ENCODE measurements at regions not wholly inside any gene's neighbourhood (a gene's known extent, or its start where the extent isn't known, plus 50 kb on each side); places are given as distances from the start of the nearest gene placed in this dataset.

DNA sequence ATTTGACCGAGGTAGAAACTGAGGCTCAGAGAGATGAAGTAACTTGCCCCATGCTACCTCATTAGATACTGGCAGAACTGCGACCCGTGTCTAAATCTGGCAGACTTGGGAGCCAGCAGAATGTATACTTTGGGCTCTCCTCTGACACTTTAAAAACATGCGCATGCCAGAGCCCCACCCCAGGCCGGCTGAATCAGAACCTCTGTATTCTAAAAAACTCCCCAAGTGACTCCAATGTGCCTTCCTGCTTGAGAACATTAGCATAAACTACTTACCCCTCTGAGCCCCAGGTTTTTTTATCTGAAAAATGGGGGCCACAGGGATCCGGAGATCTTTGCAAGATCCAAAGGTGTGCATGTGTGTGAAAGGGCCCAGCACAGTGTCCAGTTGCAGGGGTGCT, 344.7 kb upstream of the USP24 start:
- Histone ChIP-seq H3K9me3 (ENCODE audit: low read depth, low read length) (no peaks in the 10 kb centered on the region), H3K36me3 (ENCODE audit: insufficient read depth, low read length) (no peaks in the 10 kb centered on the region), H3K27ac (no peak overlapping the region), H3K4me3 (no peak overlapping the region), H3K9ac (ENCODE audit: insufficient read length) (no peak overlapping the region)
- TF ChIP-seq EZH2 (IDR thresholded peaks at IDR 0.05) (no peak), POLR2AphosphoS5 (IDR thresholded peaks at IDR 0.05; ENCODE audit: borderline replicate concordance, low read depth, low read length) (no peak), FOXP2 (optimal IDR thresholded peaks at IDR 0.05; ENCODE audit: control extremely low read depth, extremely low read length, insufficient read depth) (no peak)
- no peak for DNase-seq (ENCODE audit: low read depth, low spot score)

GRCh38 chr1:55559161-55559611, 344.0 kb upstream of the USP24 start:
- Histone ChIP-seq H3K9ac (ENCODE audit: insufficient read length) (no peak overlapping the region), H3K27ac (no peak overlapping the region), H3K4me3 (no peak overlapping the region), H3K9me3 (ENCODE audit: low read depth, low read length) (no peaks in the 10 kb centered on the region), H3K36me3 (ENCODE audit: insufficient read depth, low read length) (no peaks in the 10 kb centered on the region)
- TF ChIP-seq EZH2 (IDR thresholded peaks at IDR 0.05), result no peak
- TF ChIP-seq FOXP2 (optimal IDR thresholded peaks at IDR 0.05; ENCODE audit: control extremely low read depth, extremely low read length, insufficient read depth), result no peak
- TF ChIP-seq POLR2AphosphoS5 (IDR thresholded peaks at IDR 0.05; ENCODE audit: borderline replicate concordance, low read depth, low read length), result no peak
- DNase-seq (ENCODE audit: low read depth, low spot score), result no peak

GRCh38 chr1:55558515-55558914, 343.4 kb upstream of the USP24 start:
- no peak overlapping the region for H3K27ac ChIP-seq

DNA sequence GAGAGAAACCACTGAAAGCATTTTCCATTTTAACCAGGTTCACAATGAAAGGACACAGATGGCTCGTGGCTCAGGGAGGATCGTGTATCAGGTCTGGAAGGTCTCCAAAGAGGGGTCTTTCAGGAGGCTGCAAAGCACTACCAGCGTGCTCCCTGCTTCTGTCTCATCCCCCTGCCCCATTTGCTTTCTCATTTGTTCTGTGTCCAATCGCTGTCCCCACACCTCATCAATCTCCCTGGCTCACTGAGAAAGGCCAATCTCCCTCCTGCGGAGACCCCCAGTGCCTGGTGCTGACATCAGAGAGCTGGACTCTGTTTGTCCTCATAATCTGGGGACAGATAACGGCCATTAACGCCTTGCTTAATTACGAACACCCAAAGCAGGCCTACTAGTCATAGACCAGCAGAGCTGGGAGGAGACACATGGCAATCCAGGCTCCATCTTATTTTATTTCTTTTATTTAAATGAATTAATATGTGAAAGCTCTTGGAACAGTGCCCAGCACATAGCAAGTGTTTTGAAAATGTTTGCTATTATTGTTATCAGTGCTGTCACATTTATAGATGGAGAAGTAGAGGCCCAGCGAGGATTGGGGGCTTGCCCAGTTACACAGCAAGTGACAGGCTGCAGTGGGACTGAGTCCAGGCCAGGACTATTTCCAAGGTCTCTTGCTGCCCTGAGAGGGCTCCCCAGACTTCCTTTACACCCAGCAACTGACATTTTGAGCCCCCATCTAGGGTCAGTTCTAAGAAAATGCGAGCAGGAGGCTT, 341.0 kb upstream of the USP24 start:
- Histone ChIP-seq H3K9ac (ENCODE audit: insufficient read length) (no peak overlapping the region), H3K9me3 (ENCODE audit: low read depth, low read length) (no peaks in the 10 kb centered on the region), H3K36me3 (ENCODE audit: insufficient read depth, low read length) (no peaks in the 10 kb centered on the region), H3K4me3 (no peak overlapping the region), H3K27ac (no peak overlapping the region)
- no peak for DNase-seq (ENCODE audit: low read depth, low spot score)
- TF ChIP-seq FOXP2 (optimal IDR thresholded peaks at IDR 0.05; ENCODE audit: control extremely low read depth, extremely low read length, insufficient read depth) (no peak), EZH2 (IDR thresholded peaks at IDR 0.05) (no peak), POLR2AphosphoS5 (IDR thresholded peaks at IDR 0.05; ENCODE audit: borderline replicate concordance, low read depth, low read length) (no peak)

More at GRCh38 chr1:55558515-55558914, 343.4 kb upstream of the USP24 start:
- no peak overlapping the region for H3K9ac ChIP-seq (ENCODE audit: insufficient read length)
- no peak overlapping the region for H3K4me3 ChIP-seq
- H3K9me3 ChIP-seq (ENCODE audit: low read depth, low read length), result no peaks in the 10 kb centered on the region
- H3K36me3 ChIP-seq (ENCODE audit: insufficient read depth, low read length), result no peaks in the 10 kb centered on the region
- no peak for TF ChIP-seq FOXP2 (optimal IDR thresholded peaks at IDR 0.05; ENCODE audit: control extremely low read depth, extremely low read length, insufficient read depth)
- TF ChIP-seq EZH2 (IDR thresholded peaks at IDR 0.05), result no peak
- TF ChIP-seq POLR2AphosphoS5 (IDR thresholded peaks at IDR 0.05; ENCODE audit: borderline replicate concordance, low read depth, low read length), result no peak
- no peak for DNase-seq (ENCODE audit: low read depth, low spot score)

- no peak for DNase-seq (ENCODE audit: low read depth, low spot score)
- Histone ChIP-seq H3K36me3 (ENCODE audit: insufficient read depth, low read length) (no peaks in the 10 kb centered on the region), H3K9ac (ENCODE audit: insufficient read length) (no peak overlapping the region), H3K27ac (no peak overlapping the region), H3K4me3 (no peak overlapping the region), H3K9me3 (ENCODE audit: low read depth, low read length) (no peaks in the 10 kb centered on the region)
- TF ChIP-seq POLR2AphosphoS5 (IDR thresholded peaks at IDR 0.05; ENCODE audit: borderline replicate concordance, low read depth, low read length) (no peak), FOXP2 (optimal IDR thresholded peaks at IDR 0.05; ENCODE audit: control extremely low read depth, extremely low read length, insufficient read depth) (no peak), EZH2 (IDR thresholded peaks at IDR 0.05) (no peak)
Observed at GRCh38 chr1:55554611-55555010, 339.4 kb upstream of the USP24 start.

- H3K9ac ChIP-seq (ENCODE audit: insufficient read length), result no peak overlapping the region
- no peak overlapping the region for H3K4me3 ChIP-seq
- DNase-seq (ENCODE audit: low read depth, low spot score), result no peak
- H3K36me3 ChIP-seq (ENCODE audit: insufficient read depth, low read length), result no peaks in the 10 kb centered on the region
- H3K27ac ChIP-seq, result no peak overlapping the region
- no peak for TF ChIP-seq POLR2AphosphoS5 (IDR thresholded peaks at IDR 0.05; ENCODE audit: borderline replicate concordance, low read depth, low read length)
- H3K9me3 ChIP-seq (ENCODE audit: low read depth, low read length), result no peaks in the 10 kb centered on the region
Observed at GRCh38 chr1:55552636-55553035, 337.5 kb upstream of the USP24 start.

GRCh38 chr1:55547405-55547804, 332.2 kb upstream of the USP24 start:
- peak overlapping the region; percentile 58; the same call in 1 of the 2 replicates for H3K27ac ChIP-seq

DNA sequence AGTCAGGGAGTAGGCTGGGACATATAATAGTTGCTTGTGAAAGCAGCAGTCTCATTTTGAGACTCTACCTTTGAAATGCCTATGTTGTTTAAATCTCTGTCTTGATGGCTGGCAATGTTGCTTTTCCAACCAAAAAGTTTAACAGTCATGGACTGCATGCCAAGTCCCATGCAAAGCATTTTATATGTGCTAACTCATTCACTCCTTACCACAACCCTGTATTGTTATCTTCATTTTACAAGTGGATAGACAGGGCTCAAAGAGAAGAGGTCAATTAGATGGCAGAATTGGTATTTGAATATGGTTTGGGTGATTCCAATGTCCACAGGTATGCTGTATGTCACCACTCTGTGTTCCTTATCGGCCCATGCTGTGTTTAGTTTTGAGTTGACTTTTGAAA, 331.4 kb upstream of the USP24 start:
- Histone ChIP-seq H3K27ac (no peak overlapping the region), H3K9ac (ENCODE audit: insufficient read length) (no peak overlapping the region), H3K9me3 (ENCODE audit: low read depth, low read length) (no peaks in the 10 kb centered on the region), H3K36me3 (ENCODE audit: insufficient read depth, low read length) (no peaks in the 10 kb centered on the region), H3K4me3 (no peak overlapping the region)
- DNase-seq (ENCODE audit: low read depth, low spot score), result no peak
- TF ChIP-seq POLR2AphosphoS5 (IDR thresholded peaks at IDR 0.05; ENCODE audit: borderline replicate concordance, low read depth, low read length), result no peak
- TF ChIP-seq EZH2 (IDR thresholded peaks at IDR 0.05), result no peak
- no peak for TF ChIP-seq FOXP2 (optimal IDR thresholded peaks at IDR 0.05; ENCODE audit: control extremely low read depth, extremely low read length, insufficient read depth)

More at GRCh38 chr1:55547405-55547804, 332.2 kb upstream of the USP24 start:
- Histone ChIP-seq H3K9ac (ENCODE audit: insufficient read length) (no peak overlapping the region), H3K9me3 (ENCODE audit: low read depth, low read length) (no peaks in the 10 kb centered on the region), H3K36me3 (ENCODE audit: insufficient read depth, low read length) (no peaks in the 10 kb centered on the region), H3K4me3 (peak overlapping the region; percentile 5; the same call in 1 of the 2 replicates)
- no peak for DNase-seq (ENCODE audit: low read depth, low spot score)
- no peak for TF ChIP-seq EZH2 (IDR thresholded peaks at IDR 0.05)
- TF ChIP-seq FOXP2 (optimal IDR thresholded peaks at IDR 0.05; ENCODE audit: control extremely low read depth, extremely low read length, insufficient read depth), result no peak
- TF ChIP-seq POLR2AphosphoS5 (IDR thresholded peaks at IDR 0.05; ENCODE audit: borderline replicate concordance, low read depth, low read length), result no peak
